CD4-positive, alpha-beta T cell treated with Interleukin-2 at 100 ng/mL for 4 hours (primary cell): ENCODE measurements at regions not wholly inside any gene's neighbourhood (a gene's known extent, or its start where the extent isn't known, plus 50 kb on each side); places are given as distances from the start of the nearest gene placed in this dataset.

Source experiments
- DNase-seq: peaks from one replicate; pipeline ENCODE4 v3.0.0-alpha.2; 2020; ENCODE audit warnings: low spot score

DNA sequence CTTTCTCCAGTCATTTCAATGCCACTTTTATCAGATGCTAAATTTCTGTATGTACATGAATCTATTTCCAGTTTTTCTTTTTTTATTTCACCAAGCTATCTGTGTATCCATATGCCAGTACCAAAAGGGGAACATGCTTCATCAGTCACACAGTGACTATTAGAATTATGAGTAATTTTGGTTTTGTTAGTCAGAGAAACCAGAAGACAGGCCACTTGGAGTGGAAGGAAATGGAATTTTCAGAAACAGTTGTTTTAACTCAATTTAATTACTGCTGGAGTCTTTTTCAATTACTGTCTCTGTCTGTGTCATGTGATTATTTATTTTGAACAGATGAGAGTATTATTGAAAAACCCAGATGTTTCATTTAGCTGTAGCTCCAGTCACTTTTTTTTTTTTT lies 84.6 kb upstream of the ANO3 start:
- DNase-seq = no peak

- no peak for DNase-seq
These were observed 83.3 kb upstream of the ANO3 start for GRCh38 chr11:26248661-26249060.

DNA sequence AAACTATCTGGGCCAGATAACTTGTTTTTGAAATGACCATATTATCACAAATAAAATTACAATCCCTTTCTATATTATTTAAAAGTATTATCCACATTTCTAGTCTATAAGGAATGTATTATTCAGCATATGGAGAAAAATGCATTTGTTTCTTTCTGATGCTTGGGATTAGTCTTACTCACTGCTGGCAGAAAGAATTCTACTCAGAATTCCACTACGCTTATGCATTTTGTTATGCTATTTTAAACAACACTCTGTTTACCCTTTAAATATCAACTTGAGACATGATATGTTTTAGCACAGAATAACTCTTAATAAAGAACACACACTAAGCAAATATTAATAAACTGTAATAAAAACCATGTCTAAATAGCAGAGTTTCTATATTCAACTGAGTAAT lies 77.6 kb upstream of the ANO3 start:
- DNase-seq = no peak

DNA sequence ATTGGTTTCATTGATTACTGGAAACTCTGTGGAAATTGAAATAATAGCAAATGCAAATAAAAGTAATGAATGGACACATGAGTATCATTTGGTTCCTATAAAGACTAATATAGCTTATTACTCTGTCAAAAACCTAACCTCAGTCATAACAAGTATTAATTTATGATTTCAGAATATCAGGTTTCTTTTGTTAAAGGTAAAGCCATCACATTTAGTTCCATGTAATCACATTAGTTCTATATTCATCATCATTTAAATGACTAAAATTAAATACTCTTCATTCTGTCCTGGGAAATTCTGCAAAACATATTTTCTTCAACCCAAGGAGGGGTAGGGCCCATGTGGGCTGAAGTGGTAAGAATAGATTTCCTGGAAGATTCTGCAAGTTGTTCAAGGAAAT lies 68.2 kb upstream of the ANO3 start:
- no peak for DNase-seq

DNA sequence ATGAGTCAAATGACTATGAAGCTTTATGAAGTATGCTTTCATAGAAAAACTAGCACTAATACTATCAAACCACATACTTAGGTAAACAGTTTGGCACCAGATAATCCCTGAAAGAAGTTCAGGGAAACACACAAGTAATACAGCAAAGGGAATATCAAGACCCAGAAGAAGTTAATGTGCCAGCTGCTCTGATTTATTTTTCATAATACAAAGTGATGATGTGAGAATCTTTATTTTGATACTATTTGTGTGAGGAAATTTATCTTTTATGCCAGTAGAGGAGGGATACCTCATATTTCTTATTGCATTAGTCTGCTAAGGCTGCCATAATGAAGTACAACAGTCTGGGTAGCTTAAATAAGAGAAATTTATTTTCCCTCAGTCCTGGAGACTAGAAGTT lies 67.7 kb upstream of the ANO3 start:
- no peak for DNase-seq

GRCh38 chr11:26268980-26269660 lies 62.8 kb upstream of the ANO3 start:
- DNase-seq = no peak

DNA sequence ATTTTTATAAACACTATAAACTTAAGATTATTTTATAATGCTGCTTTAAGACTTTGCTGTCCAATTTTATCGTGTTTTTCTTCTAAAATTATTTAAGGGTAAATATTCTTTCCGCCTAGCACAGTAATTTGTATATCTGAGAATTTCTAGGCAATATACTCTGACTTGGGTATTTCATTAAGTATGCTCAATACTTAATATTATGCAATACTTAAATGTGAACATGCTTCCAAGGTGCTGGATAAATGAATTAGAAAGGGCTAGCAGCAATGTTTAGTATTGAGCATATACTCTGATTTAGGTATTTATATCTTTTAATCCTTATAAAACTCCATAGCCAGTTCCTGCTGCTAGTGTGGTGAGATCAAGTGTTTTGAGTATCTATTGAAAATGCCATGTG lies 60.3 kb upstream of the ANO3 start:
- no peak for DNase-seq

GRCh38 chr11:26276798-26277424 lies 55.0 kb upstream of the ANO3 start:
- peak; percentile 52 for DNase-seq

DNA sequence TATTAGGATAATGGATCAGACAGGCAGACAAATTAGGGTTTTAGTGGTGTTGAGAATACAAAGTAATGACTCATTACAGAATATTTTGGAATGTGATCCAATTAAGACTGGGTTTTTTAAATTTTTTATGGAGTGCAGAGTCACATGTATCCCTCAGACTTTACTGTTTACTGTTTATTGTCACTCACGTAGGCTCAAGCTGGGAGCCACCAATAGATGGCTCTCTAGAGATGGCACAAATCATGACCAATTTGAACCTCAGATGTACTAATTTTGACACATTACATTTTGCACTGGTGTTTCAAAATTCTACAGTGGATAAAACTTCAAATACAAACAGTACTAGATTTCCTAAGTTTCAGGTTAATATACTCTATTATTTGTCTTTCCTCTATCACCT lies 53.6 kb upstream of the ANO3 start:
- no peak for DNase-seq
